Transverse colon (tissue), 4 donors: ENCODE measurements at regions not wholly inside any gene's neighbourhood (a gene's known extent, or its start where the extent isn't known, plus 50 kb on each side); places are given as distances from the start of the nearest gene placed in this dataset.

ENCODE experiments used
- DNase-seq: peaks from one replicate; pipeline ENCODE4 v3.0.0-alpha.2; 2019
- H3K27ac ChIP-seq, 4 donors: fragments of 200-600 bp; sonication (generic); 2 replicates each; pipeline ENCODE4 v1.5.1; 2016 to 2018; ENCODE audit warnings: inconsistent platforms in 4 of 4
- H3K27me3 ChIP-seq: fragments of 200-600 bp; sonication (generic); 2 replicates; pipeline ENCODE4 v1.5.1; 2017; ENCODE audit warnings: inconsistent platforms
- H3K36me3 ChIP-seq, 4 donors: fragments of 200-600 bp; sonication (generic); 2 replicates each; pipeline ENCODE4 v1.5.1; 2017 to 2019; ENCODE audit warnings: inconsistent platforms in 4 of 4
- H3K4me1 ChIP-seq, 4 donors: fragments of 200-600 bp; sonication (generic); 2 replicates each; pipeline ENCODE4 v1.5.1; 2017 to 2020; ENCODE audit warnings: inconsistent platforms in 4 of 4
- H3K4me3 ChIP-seq, 4 donors: fragments of 200-600 bp; sonication (generic); 1 replicate in 1 of 4; 2 replicates in 3 of 4; pipeline versions ENCODE4 v1.5.1 to v1.6.1; 2017 to 2019; ENCODE audit warnings: inconsistent platforms in 4 of 4
- H3K9me3 ChIP-seq, 2 donors: fragments of 200-600 bp; sonication (generic); 2 replicates each; pipeline ENCODE4 v1.5.1; 2017 to 2019; ENCODE audit warnings: inconsistent platforms in 2 of 2
- CTCF ChIP-seq, 5 experiments: fragments of 200-600 bp in 3 of 5; fragments of 450-650 bp in 2 of 5; sonication (generic) in 3 of 5; IDR thresholded peaks; 1 replicate in 2 of 5; 2 replicates in 3 of 5; pipeline ENCODE4 v1.5.1; 2016 to 2017; ENCODE audit warnings: antibody characterized with exemption in 5 of 5, inconsistent platforms in 3 of 5, mild to moderate bottlenecking in 2 of 5, moderate library complexity in 1 of 5
- EP300 ChIP-seq: sonication (generic); formaldehyde crosslinking; IDR thresholded peaks from one replicate; pipeline ENCODE4 v1.6.1; 2017; ENCODE audit warnings: antibody characterized with exemption, low read depth
- POLR2A ChIP-seq: fragments of 450-650 bp; IDR thresholded peaks from one replicate; pipeline ENCODE4 v1.6.1; 2016; ENCODE audit warnings: antibody characterized with exemption, mild to moderate bottlenecking, moderate library complexity
- POLR2AphosphoS5 ChIP-seq, 3 donors: sonication (generic); formaldehyde crosslinking; IDR thresholded peaks; one replicate each; pipeline ENCODE4 v1.6.1; 2016; ENCODE audit warnings: antibody characterized with exemption in 3 of 3
- WGBS, 2 donors: methylation state at CpG; one replicate each; pipeline ENCODE4 v1.1.5; 2018; ENCODE audit warnings: low coverage in 1 of 2; 5-methylcytosine and 5-hydroxymethylcytosine counted together
- in situ Hi-C, 4 donors: fragments of 200-750 bp; cut with MboI; loops; one replicate each; pipeline versions ENCODE4 v1.15.0 to v1.15.1; 2017; ENCODE audit warnings: low sequenced_read_pairs in 3 of 4, low pct_ligation_motif_present in 1 of 4, low pct_unique_long_range_greater_than_20kb in 1 of 4
- intact Hi-C: fragments of 100-400 bp; cut with DNase I; formaldehyde crosslinking; loops from one replicate; pipeline ENCODE4 v1.15.1; 2023; ENCODE audit warnings: low total_unique reads

- Histone ChIP-seq H3K36me3 (no peaks in the 10 kb centered on the region), H3K9me3 (no peaks in the 10 kb centered on the region), H3K4me3 (no peak overlapping the region), H3K4me1 (no peaks in the 10 kb centered on the region), H3K27ac (no peak overlapping the region), H3K27me3 (no peaks in the 10 kb centered on the region)
- intact Hi-C loops = no loop called here
- WGBS, 2 donors = 61 to 80% methylated on average over 1 to 2 of the region's 2 CpGs
- in situ Hi-C loops = no loop called here
- no peak for DNase-seq
- TF ChIP-seq EP300 = no peak
- TF ChIP-seq CTCF (IDR thresholded peaks at IDR 0.05) = no peak
These were observed 72.7 kb upstream of the FAM136A start for GRCh38 chr2:70374616-70375015.

- intact Hi-C loops (no loop called here), in situ Hi-C loops (no loop called here)
- H3K27ac ChIP-seq = no peak overlapping the region
- TF ChIP-seq POLR2AphosphoS5 (IDR thresholded peaks at IDR 0.05) (no peak), CTCF (IDR thresholded peaks at IDR 0.05) (no peak), EP300 (no peak), POLR2A (no peak)
- no peaks in the 10 kb centered on the region for H3K36me3 ChIP-seq
- peaks cover 0 to 19% (median 3%) of the 10 kb centered on the region in 4 donors for H3K4me1 ChIP-seq
- H3K4me3 ChIP-seq = no peak overlapping the region
- WGBS, 2 donors = 56 to 76% methylated on average over 3 of the region's 3 CpGs
- H3K9me3 ChIP-seq = no peaks in the 10 kb centered on the region
- no peaks in the 10 kb centered on the region for H3K27me3 ChIP-seq
- no peak for DNase-seq
These were observed 69.9 kb upstream of the FAM136A start for GRCh38 chr2:70371753-70372152.

- no peak for TF ChIP-seq CTCF (IDR thresholded peaks at IDR 0.05)
- no peak for TF ChIP-seq POLR2AphosphoS5 (IDR thresholded peaks at IDR 0.05)
- no peak for TF ChIP-seq POLR2A
- TF ChIP-seq EP300 = no peak
- Histone ChIP-seq H3K4me3 (no peak overlapping the region), H3K9me3 (no peaks in the 10 kb centered on the region), H3K4me1 (peaks cover 0 to 19% (median 3%) of the 10 kb centered on the region in 4 donors), H3K36me3 (no peaks in the 10 kb centered on the region), H3K27ac (no peak overlapping the region), H3K27me3 (no peaks in the 10 kb centered on the region)
- in situ Hi-C loops = no loop called here
- WGBS, 2 donors = 25 to 30% methylated on average over 5 of the region's 5 CpGs
- intact Hi-C loops = no loop called here
- DNase-seq = no peak
These were observed 67.2 kb upstream of the FAM136A start for GRCh38 chr2:70369082-70369481.

- DNase-seq = no peak
- Histone ChIP-seq H3K27me3 (no peaks in the 10 kb centered on the region), H3K36me3 (no peaks in the 10 kb centered on the region), H3K4me3 (no peak overlapping the region), H3K27ac (peak overlapping the region; percentile 41 to 68 (median 65)), H3K9me3 (no peaks in the 10 kb centered on the region), H3K4me1 (peaks cover 0 to 19% (median 3%) of the 10 kb centered on the region in 4 donors)
- in situ Hi-C loops = no loop called here
- TF ChIP-seq CTCF (IDR thresholded peaks at IDR 0.05) = no peak
- TF ChIP-seq EP300 = no peak
- TF ChIP-seq POLR2A = no peak
- no peak for TF ChIP-seq POLR2AphosphoS5 (IDR thresholded peaks at IDR 0.05)
- intact Hi-C loops = no loop called here
- WGBS, 2 donors = 46 to 66% methylated on average over 4 of the region's 4 CpGs
These were observed 66.7 kb upstream of the FAM136A start for GRCh38 chr2:70368545-70368944.
